A673 (cell line): ENCODE measurements at regions not wholly inside any gene's neighbourhood (a gene's known extent, or its start where the extent isn't known, plus 50 kb on each side); places are given as distances from the start of the nearest gene placed in this dataset.
A peak's percentile ranks its signal among the peaks of the same experiment; 100 is the strongest.

Experiments used
- BruUV-seq: library from RNA; stranded (reverse); fragments of 400-500 nt; replicated peaks from 2 replicates; lab custom pipeline; 2021; lab: Mats Ljungman, UMichigan
- CTCF ChIA-PET: fragments of 300-600 bp; sonication (Branson Sonifier 250); formaldehyde crosslinking; loops from one replicate; lab custom pipeline; 2022; ENCODE audit warnings: antibody characterized with exemption; lab: Charles Lee
- POLR2A ChIA-PET: fragments of 300-600 bp; sonication (Branson Sonifier 250); formaldehyde crosslinking; loops from one replicate; lab custom pipeline; 2022; ENCODE audit warnings: antibody characterized with exemption; ENCODE audit not compliant: low non-redundant PET; lab: Charles Lee
- DNase-seq: peaks from one replicate; pipeline ENCODE4 v3.0.0-alpha.2; 2015; ENCODE audit warnings: low spot score
- H3K27ac ChIP-seq: fragments of 200-600 bp; sonication (generic); 2 replicates; pipeline ENCODE4 v1.5.1; 2016; ENCODE audit warnings: mixed run types, low read depth, mild to moderate bottlenecking, mixed read lengths, antibody characterized with exemption, low read length; ENCODE audit not compliant: poor library complexity, severe bottlenecking
- H3K27me3 ChIP-seq: fragments of 200-600 bp; sonication (generic); replicated peaks from 2 replicates; pipeline ENCODE4 v1.6.1; 2017; ENCODE audit warnings: mixed run types, low read depth, mild to moderate bottlenecking, mixed read lengths, antibody characterized with exemption, low read length; ENCODE audit not compliant: insufficient read depth, poor library complexity
- H3K36me3 ChIP-seq: fragments of 200-600 bp; sonication (generic); 2 replicates; pipeline ENCODE4 v1.6.1; 2016; ENCODE audit warnings: mixed run types, mild to moderate bottlenecking, mixed read lengths, antibody characterized with exemption, low read length; ENCODE audit not compliant: insufficient read depth, poor library complexity, severe bottlenecking
- H3K4me1 ChIP-seq: fragments of 200-600 bp; sonication (generic); 2 replicates; pipeline ENCODE4 v1.6.1; 2017; ENCODE audit warnings: mixed run types, mild to moderate bottlenecking, mixed read lengths, antibody characterized with exemption, low read length; ENCODE audit not compliant: insufficient read depth, poor library complexity, severe bottlenecking
- H3K4me3 ChIP-seq: fragments of 200-600 bp; sonication (generic); 2 replicates; pipeline ENCODE4 v1.5.1; 2016; ENCODE audit warnings: low read depth, mixed run types, mild to moderate bottlenecking, mixed read lengths, low read length; ENCODE audit not compliant: poor library complexity, severe bottlenecking
- H3K9me3 ChIP-seq: fragments of 200-600 bp; sonication (generic); 2 replicates; pipeline ENCODE4 v1.6.1; 2016; ENCODE audit warnings: mixed run types, low read depth, mild to moderate bottlenecking, mixed read lengths, antibody characterized with exemption, low read length; ENCODE audit not compliant: poor library complexity, severe bottlenecking
- CTCF ChIP-seq: fragments of 300-800, 200-600 bp; sonication (generic); conservative IDR thresholded peaks from 2 replicates; pipeline ENCODE4 v1.5.1; 2017; ENCODE audit warnings: low read depth, mild to moderate bottlenecking, antibody characterized with exemption, low read length, moderate library complexity, mixed read lengths
- EZH2 ChIP-seq: fragments of 200-600 bp; sonication (generic); IDR thresholded peaks from 2 replicates; pipeline ENCODE4 v1.6.1; 2017; ENCODE audit warnings: borderline replicate concordance, low read depth, mild to moderate bottlenecking, mixed read lengths, antibody characterized with exemption, low read length; ENCODE audit not compliant: poor library complexity, severe bottlenecking
- intact Hi-C: fragments of 100-400 bp; cut with micrococcal nuclease; formaldehyde crosslinking; loops from one replicate; pipeline ENCODE4 v1.10.0; 2022; ENCODE audit not compliant: unreplicated experiment

GRCh38 chr1:54460351-54460750 is 54.2 kb upstream of the SSBP3 start:
- BruUV-seq, result no TSS peak
- H3K36me3 ChIP-seq, result no peaks in the 10 kb centered on the region
- H3K27ac ChIP-seq, result no peak overlapping the region

DNA sequence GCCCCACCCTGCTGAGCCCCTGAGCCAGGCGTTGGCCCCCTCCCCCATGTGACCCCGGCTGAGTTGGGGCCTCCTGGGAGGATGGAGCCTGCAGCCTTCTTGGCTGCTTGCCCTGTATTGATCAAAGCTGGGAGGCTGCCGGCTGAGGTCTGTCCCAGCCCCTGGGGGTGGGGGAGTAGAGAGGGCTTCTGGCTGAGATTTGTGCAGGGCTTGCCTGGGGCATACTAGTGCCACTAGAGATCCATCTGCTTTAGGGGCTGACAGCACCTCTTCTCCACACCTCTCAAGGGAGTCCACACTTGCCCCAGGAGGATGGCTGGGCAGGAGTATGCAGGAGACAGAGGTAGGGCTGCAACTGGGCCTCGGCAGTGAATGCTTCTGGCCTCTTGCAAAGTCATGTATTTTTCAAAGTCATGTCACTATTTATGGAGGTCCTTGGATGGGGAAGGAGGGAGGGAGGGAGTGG is 53.6 kb upstream of the SSBP3 start:
- H3K27me3 ChIP-seq, result no peaks in the 10 kb centered on the region
- ChIA-PET POLR2A (no interaction called here), CTCF (no interaction called here)
- H3K4me3 ChIP-seq, result no peak overlapping the region
- peak; percentile 46 for DNase-seq
- no peak overlapping the region for H3K27ac ChIP-seq
- H3K36me3 ChIP-seq, result no peaks in the 10 kb centered on the region
- intact Hi-C loops, result loop anchor here (5.0 kb wide), 1 partner anchor 52 kb away; the partner anchor contains the start of gene SSBP3
- H3K9me3 ChIP-seq, result no peaks in the 10 kb centered on the region
- H3K4me1 ChIP-seq, result peaks cover 44% of the 10 kb centered on the region
- TF ChIP-seq CTCF (no peak), EZH2 (no peak)
- BruUV-seq, result no TSS peak

More at GRCh38 chr1:54460351-54460750, 54.2 kb upstream of the SSBP3 start:
- intact Hi-C loops, result no loop called here
- ChIA-PET CTCF (no interaction called here), POLR2A (no interaction called here)
- no peak overlapping the region for H3K4me3 ChIP-seq
- no peaks in the 10 kb centered on the region for H3K9me3 ChIP-seq
- H3K4me1 ChIP-seq, result peaks cover 50% of the 10 kb centered on the region
- TF ChIP-seq CTCF (no peak), EZH2 (no peak)
- no peak for DNase-seq
- no peaks in the 10 kb centered on the region for H3K27me3 ChIP-seq

- BruUV-seq, result no TSS peak
- CTCF ChIA-PET, result no interaction called here
- POLR2A ChIA-PET, result no interaction called here
- Histone ChIP-seq H3K4me3 (no peak overlapping the region), H3K9me3 (no peaks in the 10 kb centered on the region), H3K4me1 (peaks cover 38% of the 10 kb centered on the region), H3K27ac (no peak overlapping the region), H3K27me3 (no peaks in the 10 kb centered on the region), H3K36me3 (no peaks in the 10 kb centered on the region)
- TF ChIP-seq CTCF, result no peak
- no peak for TF ChIP-seq EZH2
- intact Hi-C loops, result loop anchor here (5.0 kb wide), 1 partner anchor 52 kb away; the partner anchor contains the start of gene SSBP3
- DNase-seq, result no peak
Measured at GRCh38 chr1:54459140-54459539, 52.9 kb upstream of the SSBP3 start.
